ENCODE measurements at regions not wholly inside any gene's neighbourhood (a gene's known extent, or its start where the extent isn't known, plus 50 kb on each side); places are given as distances from the start of the nearest gene placed in this dataset.

DNA sequence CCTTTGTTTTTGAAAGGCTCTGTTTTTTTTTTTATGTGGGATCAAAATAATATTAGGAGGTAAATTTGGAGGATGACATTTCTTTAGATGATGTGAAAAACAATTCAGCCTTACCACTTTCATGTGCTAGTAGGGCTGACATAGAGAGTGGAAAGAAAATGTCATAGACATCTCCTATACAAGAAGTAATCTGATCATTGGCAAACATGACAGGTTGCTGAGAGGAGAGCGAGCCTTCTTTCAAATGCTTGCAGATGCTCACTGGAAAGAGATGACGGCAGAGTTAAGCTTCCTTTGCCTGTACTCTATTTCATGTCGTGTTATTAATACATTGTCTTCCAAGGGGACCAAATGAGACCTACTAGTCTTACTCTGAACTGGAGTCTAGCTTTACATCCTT is 160.1 kb upstream of the DAP start:
- no peak overlapping the region for H3K9ac ChIP-seq (ENCODE audit: low read depth in 1 of 2, low read length in 2 of 2)

DNA sequence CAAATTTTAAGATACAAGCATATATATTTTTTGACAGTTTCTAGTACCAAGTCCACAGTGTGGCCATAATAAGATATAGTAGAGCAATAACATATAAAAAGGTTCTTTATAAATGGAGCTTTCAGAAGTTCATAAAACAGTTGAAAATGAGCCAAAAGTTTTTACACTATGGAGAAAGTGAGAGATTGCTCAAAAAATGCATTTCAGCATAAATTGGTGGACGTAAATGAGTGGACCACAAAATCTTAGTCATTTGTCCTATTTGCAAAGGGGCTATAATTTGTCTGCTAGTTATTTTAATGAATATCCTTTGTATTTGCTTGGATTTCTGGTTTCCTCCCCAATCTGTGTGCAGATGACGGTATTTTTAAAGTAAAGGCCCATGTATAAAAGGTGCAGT is 159.4 kb upstream of the DAP start:
- Histone ChIP-seq H3K4me3 (ENCODE audit: low read length in 2 of 2) (no peak overlapping the region), H3K27me3 (ENCODE audit: control insufficient read depth in 2 of 2, insufficient read depth in 2 of 2, low read length in 2 of 2) (no peaks in the 10 kb centered on the region), H3K36me3 (ENCODE audit: control insufficient read depth in 2 of 2, insufficient read depth in 2 of 2, low read length in 2 of 2) (no peaks in the 10 kb centered on the region), H3K9ac (ENCODE audit: low read depth in 1 of 2, low read length in 2 of 2) (no peak overlapping the region), H3K27ac (ENCODE audit: low read depth in 2 of 2, low read length in 2 of 2) (no peak overlapping the region), H3K9me3 (ENCODE audit: control insufficient read depth in 2 of 2, low read length in 2 of 2) (no peaks in the 10 kb centered on the region), H3K4me1 (ENCODE audit: control insufficient read depth in 2 of 2, insufficient read depth in 2 of 2, low read length in 2 of 2) (no peaks in the 10 kb centered on the region)

More for the DNA sequence above, 160.1 kb upstream of the DAP start:
- Histone ChIP-seq H3K27me3 (ENCODE audit: control insufficient read depth in 2 of 2, insufficient read depth in 2 of 2, low read length in 2 of 2) (no peaks in the 10 kb centered on the region), H3K9me3 (ENCODE audit: control insufficient read depth in 2 of 2, low read length in 2 of 2) (no peaks in the 10 kb centered on the region), H3K4me3 (ENCODE audit: low read length in 2 of 2) (no peak overlapping the region), H3K27ac (ENCODE audit: low read depth in 2 of 2, low read length in 2 of 2) (no peak overlapping the region), H3K36me3 (ENCODE audit: control insufficient read depth in 2 of 2, insufficient read depth in 2 of 2, low read length in 2 of 2) (no peaks in the 10 kb centered on the region), H3K4me1 (ENCODE audit: control insufficient read depth in 2 of 2, insufficient read depth in 2 of 2, low read length in 2 of 2) (no peaks in the 10 kb centered on the region)

GRCh38 chr5:10914741-10915480 is 153.9 kb upstream of the DAP start:
- H3K9me3 ChIP-seq (ENCODE audit: control insufficient read depth in 2 of 2, low read length in 2 of 2), result no peaks in the 10 kb centered on the region
- no peaks in the 10 kb centered on the region for H3K27me3 ChIP-seq (ENCODE audit: control insufficient read depth in 2 of 2, insufficient read depth in 2 of 2, low read length in 2 of 2)
- H3K36me3 ChIP-seq (ENCODE audit: control insufficient read depth in 2 of 2, insufficient read depth in 2 of 2, low read length in 2 of 2), result no peaks in the 10 kb centered on the region

GRCh38 chr5:10913841-10914240 is 152.8 kb upstream of the DAP start:
- H3K9me3 ChIP-seq (ENCODE audit: control insufficient read depth in 2 of 2, low read length in 2 of 2), result no peaks in the 10 kb centered on the region
- H3K4me3 ChIP-seq (ENCODE audit: low read length in 2 of 2), result no peak overlapping the region
- no peak overlapping the region for H3K27ac ChIP-seq (ENCODE audit: low read depth in 2 of 2, low read length in 2 of 2)
- no peaks in the 10 kb centered on the region for H3K36me3 ChIP-seq (ENCODE audit: control insufficient read depth in 2 of 2, insufficient read depth in 2 of 2, low read length in 2 of 2)
- no peaks in the 10 kb centered on the region for H3K4me1 ChIP-seq (ENCODE audit: control insufficient read depth in 2 of 2, insufficient read depth in 2 of 2, low read length in 2 of 2)
- H3K27me3 ChIP-seq (ENCODE audit: control insufficient read depth in 2 of 2, insufficient read depth in 2 of 2, low read length in 2 of 2), result no peaks in the 10 kb centered on the region
- no peak overlapping the region for H3K9ac ChIP-seq (ENCODE audit: low read depth in 1 of 2, low read length in 2 of 2)

More at GRCh38 chr5:10914741-10915480, 153.9 kb upstream of the DAP start:
- Histone ChIP-seq H3K4me1 (ENCODE audit: control insufficient read depth in 2 of 2, insufficient read depth in 2 of 2, low read length in 2 of 2) (no peaks in the 10 kb centered on the region), H3K4me3 (ENCODE audit: low read length in 2 of 2) (no peak overlapping the region), H3K27ac (ENCODE audit: low read depth in 2 of 2, low read length in 2 of 2) (no peak overlapping the region), H3K9ac (ENCODE audit: low read depth in 1 of 2, low read length in 2 of 2) (no peak overlapping the region)

GRCh38 chr5:10913181-10913810 is 152.3 kb upstream of the DAP start:
- Histone ChIP-seq H3K27ac (ENCODE audit: low read depth in 2 of 2, low read length in 2 of 2) (no peak overlapping the region), H3K9ac (ENCODE audit: low read depth in 1 of 2, low read length in 2 of 2) (no peak overlapping the region), H3K4me1 (ENCODE audit: control insufficient read depth in 2 of 2, insufficient read depth in 2 of 2, low read length in 2 of 2) (no peaks in the 10 kb centered on the region), H3K36me3 (ENCODE audit: control insufficient read depth in 2 of 2, insufficient read depth in 2 of 2, low read length in 2 of 2) (no peaks in the 10 kb centered on the region), H3K4me3 (ENCODE audit: low read length in 2 of 2) (no peak overlapping the region), H3K9me3 (ENCODE audit: control insufficient read depth in 2 of 2, low read length in 2 of 2) (no peaks in the 10 kb centered on the region), H3K27me3 (ENCODE audit: control insufficient read depth in 2 of 2, insufficient read depth in 2 of 2, low read length in 2 of 2) (no peaks in the 10 kb centered on the region)

DNA sequence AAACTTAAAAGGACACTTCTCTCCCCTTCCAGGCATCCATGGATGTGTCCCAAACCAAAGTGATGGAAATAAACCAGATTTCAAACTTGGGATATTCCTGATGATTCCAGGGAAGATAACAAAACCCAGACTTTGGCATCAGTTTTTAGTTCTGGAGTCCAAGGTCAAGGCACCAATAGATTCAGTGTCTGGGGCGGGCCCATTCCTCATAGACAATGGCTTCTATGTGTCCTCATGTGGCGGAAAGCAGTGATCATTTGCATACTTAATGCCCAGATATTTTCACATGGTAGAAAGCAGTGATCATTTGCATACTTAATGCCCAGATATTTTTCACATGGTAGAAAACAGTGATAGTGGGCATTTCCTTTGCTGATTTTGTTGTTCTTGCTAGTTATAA is 151.4 kb upstream of the DAP start:
- H3K36me3 ChIP-seq (ENCODE audit: control insufficient read depth in 2 of 2, insufficient read depth in 2 of 2, low read length in 2 of 2), result no peaks in the 10 kb centered on the region
- H3K4me1 ChIP-seq (ENCODE audit: control insufficient read depth in 2 of 2, insufficient read depth in 2 of 2, low read length in 2 of 2), result no peaks in the 10 kb centered on the region
- no peaks in the 10 kb centered on the region for H3K27me3 ChIP-seq (ENCODE audit: control insufficient read depth in 2 of 2, insufficient read depth in 2 of 2, low read length in 2 of 2)
- H3K4me3 ChIP-seq (ENCODE audit: low read length in 2 of 2), result no peak overlapping the region
- H3K9me3 ChIP-seq (ENCODE audit: control insufficient read depth in 2 of 2, low read length in 2 of 2), result no peaks in the 10 kb centered on the region
- H3K27ac ChIP-seq (ENCODE audit: low read depth in 2 of 2, low read length in 2 of 2), result no peak overlapping the region
- H3K9ac ChIP-seq (ENCODE audit: low read depth in 1 of 2, low read length in 2 of 2), result no peak overlapping the region

- H3K9me3 ChIP-seq (ENCODE audit: control insufficient read depth in 2 of 2, low read length in 2 of 2), result no peaks in the 10 kb centered on the region
- H3K4me1 ChIP-seq (ENCODE audit: control insufficient read depth in 2 of 2, insufficient read depth in 2 of 2, low read length in 2 of 2), result no peaks in the 10 kb centered on the region
- no peak overlapping the region for H3K27ac ChIP-seq (ENCODE audit: low read depth in 2 of 2, low read length in 2 of 2)
- H3K36me3 ChIP-seq (ENCODE audit: control insufficient read depth in 2 of 2, insufficient read depth in 2 of 2, low read length in 2 of 2), result no peaks in the 10 kb centered on the region
- H3K27me3 ChIP-seq (ENCODE audit: control insufficient read depth in 2 of 2, insufficient read depth in 2 of 2, low read length in 2 of 2), result no peaks in the 10 kb centered on the region
- no peak overlapping the region for H3K4me3 ChIP-seq (ENCODE audit: low read length in 2 of 2)
- H3K9ac ChIP-seq (ENCODE audit: low read depth in 1 of 2, low read length in 2 of 2), result no peak overlapping the region
Observed at GRCh38 chr5:10910261-10910660, 149.2 kb upstream of the DAP start.

- H3K9me3 ChIP-seq (ENCODE audit: control insufficient read depth in 2 of 2, low read length in 2 of 2), result no peaks in the 10 kb centered on the region
Observed at GRCh38 chr5:10904862-10905432, 143.9 kb upstream of the DAP start.

DNA sequence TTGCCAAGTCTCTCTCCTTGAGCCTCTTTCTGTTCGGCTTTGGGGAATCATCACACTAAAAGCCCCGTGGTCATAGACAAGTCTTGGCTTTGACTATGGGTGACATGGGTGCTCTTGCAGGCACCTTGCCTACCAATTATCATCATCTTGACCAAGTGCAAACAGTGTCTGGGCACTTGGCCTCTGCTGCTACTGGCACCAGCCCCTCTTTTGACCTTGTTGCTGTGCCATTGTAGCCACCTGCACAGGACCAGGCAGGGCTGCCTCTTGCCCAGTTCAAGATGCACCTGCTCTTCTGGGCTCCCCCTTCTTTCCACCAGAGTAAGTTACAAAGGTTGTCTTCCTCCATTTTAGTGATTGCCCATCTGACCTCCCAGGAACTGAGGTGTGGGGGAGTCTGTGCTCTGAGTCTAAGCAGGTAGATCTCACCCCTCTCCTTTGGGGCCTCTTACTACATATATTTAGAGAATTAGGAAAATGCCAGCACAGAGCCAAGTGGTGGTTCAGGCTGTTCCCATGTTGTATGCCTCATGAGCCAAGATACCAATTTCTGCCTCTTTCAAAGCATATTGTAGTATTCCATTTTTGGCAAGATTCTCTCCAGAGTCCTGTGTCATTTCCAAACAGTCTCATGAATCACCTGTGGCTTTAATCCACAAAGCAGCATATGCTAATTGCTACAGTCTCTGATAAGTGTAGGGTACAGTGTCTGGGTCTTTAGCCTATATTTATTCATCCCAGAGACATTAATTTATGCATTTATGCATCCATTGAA is 142.9 kb upstream of the DAP start:
- Histone ChIP-seq H3K27ac (ENCODE audit: low read depth in 2 of 2, low read length in 2 of 2) (no peak overlapping the region), H3K36me3 (ENCODE audit: control insufficient read depth in 2 of 2, insufficient read depth in 2 of 2, low read length in 2 of 2) (no peaks in the 10 kb centered on the region), H3K4me3 (ENCODE audit: low read length in 2 of 2) (no peak overlapping the region), H3K27me3 (ENCODE audit: control insufficient read depth in 2 of 2, insufficient read depth in 2 of 2, low read length in 2 of 2) (peaks cover 0 to 2% of the 10 kb centered on the region in 2 donors), H3K9ac (ENCODE audit: low read depth in 1 of 2, low read length in 2 of 2) (no peak overlapping the region), H3K4me1 (ENCODE audit: control insufficient read depth in 2 of 2, insufficient read depth in 2 of 2, low read length in 2 of 2) (no peaks in the 10 kb centered on the region), H3K9me3 (ENCODE audit: control insufficient read depth in 2 of 2, low read length in 2 of 2) (no peaks in the 10 kb centered on the region)

More at GRCh38 chr5:10904862-10905432, 143.9 kb upstream of the DAP start:
- Histone ChIP-seq H3K4me1 (ENCODE audit: control insufficient read depth in 2 of 2, insufficient read depth in 2 of 2, low read length in 2 of 2) (no peaks in the 10 kb centered on the region), H3K9ac (ENCODE audit: low read depth in 1 of 2, low read length in 2 of 2) (no peak overlapping the region), H3K27ac (ENCODE audit: low read depth in 2 of 2, low read length in 2 of 2) (no peak overlapping the region), H3K4me3 (ENCODE audit: low read length in 2 of 2) (no peak overlapping the region), H3K36me3 (ENCODE audit: control insufficient read depth in 2 of 2, insufficient read depth in 2 of 2, low read length in 2 of 2) (no peaks in the 10 kb centered on the region), H3K27me3 (ENCODE audit: control insufficient read depth in 2 of 2, insufficient read depth in 2 of 2, low read length in 2 of 2) (peaks cover 0 to 2% of the 10 kb centered on the region in 2 donors)

DNA sequence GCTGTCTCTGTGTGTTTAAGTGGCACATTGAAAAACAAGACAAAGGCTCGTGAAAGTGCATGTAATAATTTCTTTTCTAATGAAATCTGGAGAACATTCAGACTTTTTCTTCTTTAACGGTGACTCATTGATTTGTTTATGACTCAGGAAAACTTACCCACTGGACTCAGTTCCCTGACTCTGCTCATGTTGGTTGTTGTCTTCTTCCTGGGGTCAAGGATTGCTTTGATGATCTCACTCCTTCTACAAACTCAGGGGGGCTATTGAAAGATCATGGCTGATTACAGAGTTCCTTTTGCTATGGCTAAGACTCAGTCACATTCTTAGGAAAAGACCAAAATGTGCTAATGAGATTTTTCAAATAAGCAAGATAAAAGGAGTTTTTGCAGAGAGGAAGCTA is 141.1 kb upstream of the DAP start:
- Histone ChIP-seq H3K27me3 (ENCODE audit: control insufficient read depth in 2 of 2, insufficient read depth in 2 of 2, low read length in 2 of 2) (peaks cover 0 to 2% of the 10 kb centered on the region in 2 donors), H3K9ac (ENCODE audit: low read depth in 1 of 2, low read length in 2 of 2) (no peak overlapping the region), H3K36me3 (ENCODE audit: control insufficient read depth in 2 of 2, insufficient read depth in 2 of 2, low read length in 2 of 2) (no peaks in the 10 kb centered on the region), H3K27ac (ENCODE audit: low read depth in 2 of 2, low read length in 2 of 2) (no peak overlapping the region), H3K4me3 (ENCODE audit: low read length in 2 of 2) (no peak overlapping the region), H3K4me1 (ENCODE audit: control insufficient read depth in 2 of 2, insufficient read depth in 2 of 2, low read length in 2 of 2) (no peaks in the 10 kb centered on the region), H3K9me3 (ENCODE audit: control insufficient read depth in 2 of 2, low read length in 2 of 2) (no peaks in the 10 kb centered on the region)

Data from mucosa of rectum (tissue), 2 donors.